ENCODE measurements at regions not wholly inside any gene's neighbourhood (a gene's known extent, or its start where the extent isn't known, plus 50 kb on each side); places are given as distances from the start of the nearest gene placed in this dataset.

DNA sequence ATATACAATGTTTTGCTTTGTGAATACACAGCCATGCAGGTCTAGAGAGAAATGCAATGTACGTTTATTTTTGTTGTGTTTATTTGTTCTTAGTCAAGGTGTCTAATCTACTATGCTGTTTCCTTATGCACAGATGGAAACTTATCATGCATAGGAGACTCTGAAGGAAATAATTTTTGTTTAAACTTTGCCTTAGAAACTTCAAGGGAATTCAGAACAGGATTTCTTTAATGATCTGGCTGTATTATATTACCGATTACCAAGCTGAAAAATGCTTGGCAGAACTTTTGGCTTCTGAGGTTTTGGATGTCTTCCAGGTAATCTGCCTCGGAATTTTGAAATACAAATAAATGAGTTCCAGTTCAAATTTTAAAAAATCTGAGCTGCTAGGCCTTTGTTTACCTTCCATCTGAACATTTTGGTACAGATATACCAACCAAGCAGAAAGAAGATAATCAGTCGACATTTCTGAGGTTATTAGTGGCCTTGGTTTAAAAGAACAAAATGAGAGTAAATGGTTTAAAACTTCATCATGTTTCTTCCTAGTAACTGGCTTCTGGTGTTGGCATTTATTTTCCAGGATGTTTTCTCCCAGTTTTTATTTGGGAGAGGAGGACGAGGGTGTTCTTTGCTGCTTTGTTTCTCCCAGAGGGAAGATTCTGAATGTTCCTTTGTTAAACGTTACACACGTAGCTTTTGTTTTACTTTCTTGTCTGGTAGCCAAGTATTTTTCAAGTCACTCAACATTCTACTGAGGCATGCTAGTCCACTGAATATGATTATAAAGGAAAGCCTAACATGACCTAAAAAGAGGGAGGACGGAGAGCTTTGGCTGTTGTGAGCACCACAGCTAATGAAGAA lies 421.8 kb upstream of the TBL1XR1 start:
- ChIA-PET POLR2A (no interaction called here), CTCF (no interaction called here)
- H3K36me3 Mint-ChIP-seq, result 0 out of 2 replicates have a peak, but pooled peaks cover 1% of the 10 kb centered on the region
- H3K27ac Mint-ChIP-seq, result no peak overlapping the region
- no peak for ATAC-seq
- no peak overlapping the region for H3K4me3 Mint-ChIP-seq
- TF ChIP-seq, protein P1, sequence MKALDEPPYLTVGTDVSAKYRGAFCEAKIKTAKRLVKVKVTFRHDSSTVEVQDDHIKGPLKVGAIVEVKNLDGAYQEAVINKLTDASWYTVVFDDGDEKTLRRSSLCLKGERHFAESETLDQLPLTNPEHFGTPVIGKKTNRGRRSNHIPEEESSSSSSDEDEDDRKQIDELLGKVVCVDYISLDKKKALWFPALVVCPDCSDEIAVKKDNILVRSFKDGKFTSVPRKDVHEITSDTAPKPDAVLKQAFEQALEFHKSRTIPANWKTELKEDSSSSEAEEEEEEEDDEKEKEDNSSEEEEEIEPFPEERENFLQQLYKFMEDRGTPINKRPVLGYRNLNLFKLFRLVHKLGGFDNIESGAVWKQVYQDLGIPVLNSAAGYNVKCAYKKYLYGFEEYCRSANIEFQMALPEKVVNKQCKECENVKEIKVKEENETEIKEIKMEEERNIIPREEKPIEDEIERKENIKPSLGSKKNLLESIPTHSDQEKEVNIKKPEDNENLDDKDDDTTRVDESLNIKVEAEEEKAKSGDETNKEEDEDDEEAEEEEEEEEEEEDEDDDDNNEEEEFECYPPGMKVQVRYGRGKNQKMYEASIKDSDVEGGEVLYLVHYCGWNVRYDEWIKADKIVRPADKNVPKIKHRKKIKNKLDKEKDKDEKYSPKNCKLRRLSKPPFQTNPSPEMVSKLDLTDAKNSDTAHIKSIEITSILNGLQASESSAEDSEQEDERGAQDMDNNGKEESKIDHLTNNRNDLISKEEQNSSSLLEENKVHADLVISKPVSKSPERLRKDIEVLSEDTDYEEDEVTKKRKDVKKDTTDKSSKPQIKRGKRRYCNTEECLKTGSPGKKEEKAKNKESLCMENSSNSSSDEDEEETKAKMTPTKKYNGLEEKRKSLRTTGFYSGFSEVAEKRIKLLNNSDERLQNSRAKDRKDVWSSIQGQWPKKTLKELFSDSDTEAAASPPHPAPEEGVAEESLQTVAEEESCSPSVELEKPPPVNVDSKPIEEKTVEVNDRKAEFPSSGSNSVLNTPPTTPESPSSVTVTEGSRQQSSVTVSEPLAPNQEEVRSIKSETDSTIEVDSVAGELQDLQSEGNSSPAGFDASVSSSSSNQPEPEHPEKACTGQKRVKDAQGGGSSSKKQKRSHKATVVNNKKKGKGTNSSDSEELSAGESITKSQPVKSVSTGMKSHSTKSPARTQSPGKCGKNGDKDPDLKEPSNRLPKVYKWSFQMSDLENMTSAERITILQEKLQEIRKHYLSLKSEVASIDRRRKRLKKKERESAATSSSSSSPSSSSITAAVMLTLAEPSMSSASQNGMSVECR (CRISPR knock-in tag; IDR thresholded peaks at IDR 0.05; ENCODE audit: borderline replicate concordance), result no peak
- peaks cover 22% of the 10 kb centered on the region for H3K4me1 Mint-ChIP-seq
- DNase-seq (ENCODE audit: low spot score), result no peak
- peaks cover under 1% of the 10 kb centered on the region; the same call in 1 of the 2 replicates for H3K9me3 Mint-ChIP-seq
- no peaks in the 10 kb centered on the region for H3K27me3 Mint-ChIP-seq (ENCODE audit: low read depth)

DNA sequence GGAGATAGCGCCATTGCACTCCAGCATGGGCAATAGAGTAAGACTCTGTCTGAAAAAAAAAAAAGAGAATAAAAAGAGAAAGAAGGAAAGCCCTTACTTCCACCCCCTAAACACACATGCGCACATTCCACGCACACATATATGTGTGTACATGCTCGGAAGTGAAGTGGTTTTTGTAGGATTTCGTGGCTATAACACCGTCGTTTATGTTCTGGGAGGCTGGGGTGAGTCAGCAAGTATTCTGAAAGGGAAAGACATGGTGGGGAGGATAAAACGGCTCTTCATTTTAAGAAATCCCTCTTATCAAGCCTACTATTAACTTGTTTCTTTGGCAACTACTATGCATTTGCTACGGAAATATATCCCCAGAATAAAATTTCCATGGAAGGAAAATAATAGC lies 422.8 kb upstream of the TBL1XR1 start:
- ATAC-seq (no peak), DNase-seq (ENCODE audit: low spot score) (no peak)
- no peak overlapping the region for H3K4me3 Mint-ChIP-seq
- no peaks in the 10 kb centered on the region for H3K9me3 Mint-ChIP-seq
- H3K4me1 Mint-ChIP-seq, result peaks cover 21% of the 10 kb centered on the region
- ChIA-PET CTCF (no interaction called here), POLR2A (no interaction called here)
- H3K27ac Mint-ChIP-seq, result no peak overlapping the region
- no peaks in the 10 kb centered on the region for H3K36me3 Mint-ChIP-seq
- H3K27me3 Mint-ChIP-seq (ENCODE audit: low read depth), result no peaks in the 10 kb centered on the region
- TF ChIP-seq, protein P1 (CRISPR knock-in tag; IDR thresholded peaks at IDR 0.05; ENCODE audit: borderline replicate concordance), result no peak
- TF ChIP-seq, protein P2, sequence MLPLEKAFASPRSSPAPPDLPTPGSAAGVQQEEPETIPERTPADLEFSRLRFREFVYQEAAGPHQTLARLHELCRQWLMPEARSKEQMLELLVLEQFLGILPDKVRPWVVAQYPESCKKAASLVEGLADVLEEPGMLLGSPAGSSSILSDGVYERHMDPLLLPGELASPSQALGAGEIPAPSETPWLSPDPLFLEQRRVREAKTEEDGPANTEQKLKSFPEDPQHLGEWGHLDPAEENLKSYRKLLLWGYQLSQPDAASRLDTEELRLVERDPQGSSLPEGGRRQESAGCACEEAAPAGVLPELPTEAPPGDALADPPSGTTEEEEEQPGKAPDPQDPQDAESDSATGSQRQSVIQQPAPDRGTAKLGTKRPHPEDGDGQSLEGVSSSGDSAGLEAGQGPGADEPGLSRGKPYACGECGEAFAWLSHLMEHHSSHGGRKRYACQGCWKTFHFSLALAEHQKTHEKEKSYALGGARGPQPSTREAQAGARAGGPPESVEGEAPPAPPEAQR (CRISPR knock-in tag; IDR thresholded peaks at IDR 0.05), result no peak
- TF ChIP-seq ATF1 (CRISPR knock-in tag; IDR thresholded peaks at IDR 0.05), result no peak
- TF ChIP-seq SOX15 (CRISPR knock-in tag; IDR thresholded peaks at IDR 0.05), result no peak
- no peak for TF ChIP-seq CBFB (CRISPR knock-in tag; IDR thresholded peaks at IDR 0.05; ENCODE audit: low read depth)
- TF ChIP-seq, protein P3, sequence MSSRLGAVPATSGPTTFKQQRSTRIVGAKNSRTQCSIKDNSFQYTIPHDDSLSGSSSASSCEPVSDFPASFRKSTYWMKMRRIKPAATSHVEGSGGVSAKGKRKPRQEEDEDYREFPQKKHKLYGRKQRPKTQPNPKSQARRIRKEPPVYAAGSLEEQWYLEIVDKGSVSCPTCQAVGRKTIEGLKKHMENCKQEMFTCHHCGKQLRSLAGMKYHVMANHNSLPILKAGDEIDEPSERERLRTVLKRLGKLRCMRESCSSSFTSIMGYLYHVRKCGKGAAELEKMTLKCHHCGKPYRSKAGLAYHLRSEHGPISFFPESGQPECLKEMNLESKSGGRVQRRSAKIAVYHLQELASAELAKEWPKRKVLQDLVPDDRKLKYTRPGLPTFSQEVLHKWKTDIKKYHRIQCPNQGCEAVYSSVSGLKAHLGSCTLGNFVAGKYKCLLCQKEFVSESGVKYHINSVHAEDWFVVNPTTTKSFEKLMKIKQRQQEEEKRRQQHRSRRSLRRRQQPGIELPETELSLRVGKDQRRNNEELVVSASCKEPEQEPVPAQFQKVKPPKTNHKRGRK (CRISPR knock-in tag; IDR thresholded peaks at IDR 0.05; ENCODE audit: borderline replicate concordance), result no peak
- no peak for TF ChIP-seq ETV6 (CRISPR knock-in tag; IDR thresholded peaks at IDR 0.05)
- no peak for TF ChIP-seq ESRRA (CRISPR knock-in tag; IDR thresholded peaks at IDR 0.05; ENCODE audit: borderline replicate concordance)
- no peak for TF ChIP-seq ZBTB21 (CRISPR knock-in tag; IDR thresholded peaks at IDR 0.05; ENCODE audit: borderline replicate concordance)
- TF ChIP-seq, protein P4, sequence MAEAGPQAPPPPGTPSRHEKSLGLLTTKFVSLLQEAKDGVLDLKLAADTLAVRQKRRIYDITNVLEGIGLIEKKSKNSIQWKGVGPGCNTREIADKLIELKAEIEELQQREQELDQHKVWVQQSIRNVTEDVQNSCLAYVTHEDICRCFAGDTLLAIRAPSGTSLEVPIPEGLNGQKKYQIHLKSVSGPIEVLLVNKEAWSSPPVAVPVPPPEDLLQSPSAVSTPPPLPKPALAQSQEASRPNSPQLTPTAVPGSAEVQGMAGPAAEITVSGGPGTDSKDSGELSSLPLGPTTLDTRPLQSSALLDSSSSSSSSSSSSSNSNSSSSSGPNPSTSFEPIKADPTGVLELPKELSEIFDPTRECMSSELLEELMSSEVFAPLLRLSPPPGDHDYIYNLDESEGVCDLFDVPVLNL (CRISPR knock-in tag; IDR thresholded peaks at IDR 0.05; ENCODE audit: borderline replicate concordance, low read depth), result no peak
- TF ChIP-seq, protein P5, sequence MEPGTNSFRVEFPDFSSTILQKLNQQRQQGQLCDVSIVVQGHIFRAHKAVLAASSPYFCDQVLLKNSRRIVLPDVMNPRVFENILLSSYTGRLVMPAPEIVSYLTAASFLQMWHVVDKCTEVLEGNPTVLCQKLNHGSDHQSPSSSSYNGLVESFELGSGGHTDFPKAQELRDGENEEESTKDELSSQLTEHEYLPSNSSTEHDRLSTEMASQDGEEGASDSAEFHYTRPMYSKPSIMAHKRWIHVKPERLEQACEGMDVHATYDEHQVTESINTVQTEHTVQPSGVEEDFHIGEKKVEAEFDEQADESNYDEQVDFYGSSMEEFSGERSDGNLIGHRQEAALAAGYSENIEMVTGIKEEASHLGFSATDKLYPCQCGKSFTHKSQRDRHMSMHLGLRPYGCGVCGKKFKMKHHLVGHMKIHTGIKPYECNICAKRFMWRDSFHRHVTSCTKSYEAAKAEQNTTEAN (CRISPR knock-in tag; IDR thresholded peaks at IDR 0.05), result no peak
- TF ChIP-seq ELF4 (CRISPR knock-in tag; IDR thresholded peaks at IDR 0.05; ENCODE audit: low read depth), result no peak
- TF ChIP-seq, protein P6, sequence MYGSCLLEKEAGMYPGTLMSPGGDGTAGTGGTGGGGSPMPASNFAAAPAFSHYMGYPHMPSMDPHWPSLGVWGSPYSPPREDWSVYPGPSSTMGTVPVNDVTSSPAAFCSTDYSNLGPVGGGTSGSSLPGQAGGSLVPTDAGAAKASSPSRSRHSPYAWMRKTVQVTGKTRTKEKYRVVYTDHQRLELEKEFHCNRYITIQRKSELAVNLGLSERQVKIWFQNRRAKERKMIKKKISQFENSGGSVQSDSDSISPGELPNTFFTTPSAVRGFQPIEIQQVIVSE (CRISPR knock-in tag; IDR thresholded peaks at IDR 0.05; ENCODE audit: borderline replicate concordance), result no peak
- TF ChIP-seq IRF2 (CRISPR knock-in tag; IDR thresholded peaks at IDR 0.05; ENCODE audit: borderline replicate concordance, low read depth), result no peak
- TF ChIP-seq SP1 (CRISPR knock-in tag; conservative IDR thresholded peaks at IDR 0.05), result no peak
- TF ChIP-seq CREM (CRISPR knock-in tag; IDR thresholded peaks at IDR 0.05), result no peak
- no peak for TF ChIP-seq TEAD1 (CRISPR knock-in tag; IDR thresholded peaks at IDR 0.05)
